Epithelial cell of prostate (primary cell): ENCODE measurements at regions not wholly inside any gene's neighbourhood (a gene's known extent, or its start where the extent isn't known, plus 50 kb on each side); places are given as distances from the start of the nearest gene placed in this dataset.
"Not testable (repeated sequence)": the region's sequence is repeated elsewhere in the genome, so short reads cannot be mapped to it uniquely, and the experiment has no call there.

ENCODE experiments used
- DNase-seq: peaks from one replicate; pipeline ENCODE4 v3.0.0-alpha.2; 2011; ENCODE audit warnings: low read depth, low spot score
- H3K27ac ChIP-seq: fragments of 450-650 bp; 2 replicates; pipeline ENCODE4 v1.5.1; 2017; ENCODE audit warnings: mild to moderate bottlenecking

- DNase-seq = no peak
- no peak overlapping the region for H3K27ac ChIP-seq
Measured at GRCh38 chr5:162209005-162209605, 141.5 kb downstream of the GABRG2 start.

GRCh38 chr5:162214551-162214950, 147.0 kb downstream of the GABRG2 start:
- no peak overlapping the region for H3K27ac ChIP-seq
- DNase-seq = no peak

GRCh38 chr5:162217037-162217436, 149.5 kb downstream of the GABRG2 start:
- DNase-seq = no peak
- H3K27ac ChIP-seq = no peak overlapping the region

GRCh38 chr5:162221910-162222309, 154.3 kb downstream of the GABRG2 start:
- no peak overlapping the region for H3K27ac ChIP-seq
- no peak for DNase-seq

GRCh38 chr5:162227075-162227474, 159.5 kb downstream of the GABRG2 start:
- H3K27ac ChIP-seq = no peak overlapping the region
- DNase-seq = no peak

GRCh38 chr5:162230348-162230747, 162.8 kb downstream of the GABRG2 start:
- DNase-seq = no peak
- H3K27ac ChIP-seq = no peak overlapping the region

GRCh38 chr5:162231522-162231921, 163.9 kb downstream of the GABRG2 start:
- H3K27ac ChIP-seq = no peak overlapping the region
- no peak for DNase-seq

GRCh38 chr5:162240734-162241133, 173.2 kb downstream of the GABRG2 start:
- no peak for DNase-seq
- H3K27ac ChIP-seq = no peak overlapping the region

- H3K27ac ChIP-seq = no peak overlapping the region
- DNase-seq = no peak
Measured at GRCh38 chr5:162242416-162242815, 174.8 kb downstream of the GABRG2 start.

- no peak for DNase-seq
- no peak overlapping the region for H3K27ac ChIP-seq
Measured at GRCh38 chr5:162243651-162244050, 176.1 kb downstream of the GABRG2 start.

GRCh38 chr5:162248107-162248713, 180.6 kb downstream of the GABRG2 start:
- H3K27ac ChIP-seq = no peak overlapping the region
- DNase-seq = no peak

GRCh38 chr5:162256711-162257110, 189.1 kb downstream of the GABRG2 start:
- no peak overlapping the region for H3K27ac ChIP-seq
- no peak for DNase-seq

GRCh38 chr5:162268694-162269481, 201.3 kb downstream of the GABRG2 start:
- H3K27ac ChIP-seq = no peak overlapping the region
- no peak for DNase-seq

GRCh38 chr5:162272417-162272816, 204.8 kb downstream of the GABRG2 start:
- DNase-seq = no peak
- H3K27ac ChIP-seq = no peak overlapping the region

- H3K27ac ChIP-seq = no peak overlapping the region
- DNase-seq = no peak
Measured at GRCh38 chr5:162274679-162275078, 207.1 kb downstream of the GABRG2 start.

- DNase-seq, H3K27ac ChIP-seq: not testable (repeated sequence)
Measured at GRCh38 chr5:162275387-162275786, 207.8 kb downstream of the GABRG2 start.

- H3K27ac ChIP-seq = no peak overlapping the region
- no peak for DNase-seq
Measured at GRCh38 chr5:162282191-162282590, 214.6 kb downstream of the GABRG2 start.

- no peak overlapping the region for H3K27ac ChIP-seq
- no peak for DNase-seq
Measured at GRCh38 chr5:162283609-162284008, 216.0 kb downstream of the GABRG2 start.

- DNase-seq = no peak
- no peak overlapping the region for H3K27ac ChIP-seq
Measured at GRCh38 chr5:162288647-162289296, 221.2 kb downstream of the GABRG2 start.

GRCh38 chr5:162289489-162289888, 221.9 kb downstream of the GABRG2 start:
- no peak overlapping the region for H3K27ac ChIP-seq
- no peak for DNase-seq

- no peak for DNase-seq
- no peak overlapping the region for H3K27ac ChIP-seq
Measured at GRCh38 chr5:162299793-162300192, 232.2 kb downstream of the GABRG2 start.
